WTC11 (cell line): ENCODE measurements at regions not wholly inside any gene's neighbourhood (a gene's known extent, or its start where the extent isn't known, plus 50 kb on each side); places are given as distances from the start of the nearest gene placed in this dataset.

Experiments
- ATAC-seq: fragments of 200-7000 bp; cut with Tn5 transposase; 2 replicates; pipeline ENCODE4 v1.10.0; 2021; ENCODE audit warnings: mild to moderate bottlenecking, moderate library complexity
- CTCF ChIA-PET: fragments of 300-600 bp; sonication (Branson Sonifier 250); formaldehyde crosslinking; loops from one replicate; lab custom pipeline; 2021; ENCODE audit warnings: antibody characterized with exemption; lab: Charles Lee
- POLR2A ChIA-PET: fragments of 350-600 bp; sonication (Branson Sonifier 250); formaldehyde crosslinking; loops from one replicate; lab custom pipeline; 2021; ENCODE audit warnings: antibody characterized with exemption; lab: Charles Lee
- DNase-seq: peaks from one replicate; pipeline ENCODE4 v3.0.0; 2021; ENCODE audit warnings: low spot score
- H3K27ac Mint-ChIP-seq: 2 replicates; pipeline ENCODE4 v1.8.0; 2021; ENCODE audit warnings: mixed read lengths
- H3K27me3 Mint-ChIP-seq: 2 replicates; pipeline ENCODE4 v1.8.0; 2021; ENCODE audit warnings: low read depth, mild to moderate bottlenecking, moderate library complexity, mixed read lengths
- H3K36me3 Mint-ChIP-seq: 2 replicates; pipeline ENCODE4 v1.8.0; 2021; ENCODE audit warnings: mixed read lengths
- H3K4me1 Mint-ChIP-seq: 2 replicates; pipeline ENCODE4 v1.8.0; 2022; ENCODE audit warnings: mixed read lengths
- H3K4me3 Mint-ChIP-seq: 2 replicates; pipeline ENCODE4 v1.8.0; 2021; ENCODE audit warnings: mild to moderate bottlenecking, moderate library complexity, mixed read lengths
- H3K9me3 Mint-ChIP-seq: 2 replicates; pipeline ENCODE4 v1.8.0; 2021; ENCODE audit warnings: mixed read lengths
- ATF2 ChIP-seq: sonication (generic); formaldehyde crosslinking; IDR thresholded peaks from 2 replicates; pipeline ENCODE4 v1.8.1; 2022; ENCODE audit warnings: low read depth, missing genetic modification reagents, borderline replicate concordance
- CBFB ChIP-seq: sonication (generic); formaldehyde crosslinking; IDR thresholded peaks from 2 replicates; pipeline ENCODE4 v1.8.1; 2022; ENCODE audit warnings: mild to moderate bottlenecking, low read depth, missing genetic modification reagents
- CREB1 ChIP-seq: sonication (generic); formaldehyde crosslinking; IDR thresholded peaks from 2 replicates; pipeline ENCODE4 v1.8.0; 2023; ENCODE audit warnings: mild to moderate bottlenecking, missing genetic modification reagents
- E2F5 ChIP-seq: sonication (generic); formaldehyde crosslinking; IDR thresholded peaks from 2 replicates; pipeline ENCODE4 v1.8.1; 2022; ENCODE audit warnings: mild to moderate bottlenecking, moderate library complexity, missing genetic modification reagents
- ESRRA ChIP-seq: sonication (generic); formaldehyde crosslinking; IDR thresholded peaks from 2 replicates; pipeline ENCODE4 v1.8.1; 2022; ENCODE audit warnings: mild to moderate bottlenecking, missing genetic modification reagents, borderline replicate concordance
- ETV6 ChIP-seq: sonication (generic); formaldehyde crosslinking; IDR thresholded peaks from 2 replicates; pipeline ENCODE4 v1.8.1; 2022; ENCODE audit warnings: mild to moderate bottlenecking, missing genetic modification reagents
- FOXJ3 ChIP-seq: sonication (generic); formaldehyde crosslinking; IDR thresholded peaks from 2 replicates; pipeline ENCODE4 v1.9.0; 2021; ENCODE audit warnings: missing genetic modification reagents, mild to moderate bottlenecking, borderline replicate concordance
- FOXP1 ChIP-seq: sonication (generic); formaldehyde crosslinking; IDR thresholded peaks from 2 replicates; pipeline ENCODE4 v1.8.0; 2022; ENCODE audit warnings: missing genetic modification reagents, mild to moderate bottlenecking, moderate library complexity, borderline replicate concordance
- GABPB1 ChIP-seq: sonication (generic); formaldehyde crosslinking; IDR thresholded peaks from 2 replicates; pipeline ENCODE4 v1.8.1; 2023; ENCODE audit warnings: mild to moderate bottlenecking, missing genetic modification reagents
- KAT7 ChIP-seq: sonication (generic); formaldehyde crosslinking; IDR thresholded peaks from 2 replicates; pipeline ENCODE4 v1.8.1; 2023; ENCODE audit warnings: missing genetic modification reagents, mild to moderate bottlenecking, borderline replicate concordance
- NFE2L1 ChIP-seq: sonication (generic); formaldehyde crosslinking; IDR thresholded peaks from 2 replicates; pipeline ENCODE4 v1.8.1; 2023; ENCODE audit warnings: missing genetic modification reagents
- NFYB ChIP-seq: sonication (generic); formaldehyde crosslinking; conservative IDR thresholded peaks from 2 replicates; pipeline ENCODE4 v1.8.0; 2022; ENCODE audit warnings: low read depth, missing genetic modification reagents
- NR2C2 ChIP-seq: sonication (generic); formaldehyde crosslinking; IDR thresholded peaks from 2 replicates; pipeline ENCODE4 v1.8.0; 2022; ENCODE audit warnings: mild to moderate bottlenecking, missing genetic modification reagents
- PRRX2 ChIP-seq: fragments of 250-450 bp; sonication (Bioruptor Pico); IDR thresholded peaks from 2 replicates; pipeline ENCODE4 v1.8.0; 2021; ENCODE audit warnings: mild to moderate bottlenecking
- RELA ChIP-seq: sonication (generic); formaldehyde crosslinking; IDR thresholded peaks from 2 replicates; pipeline ENCODE4 v1.8.1; 2022; ENCODE audit warnings: missing genetic modification reagents, mild to moderate bottlenecking, borderline replicate concordance
- TCF7 ChIP-seq: sonication (generic); formaldehyde crosslinking; IDR thresholded peaks from 2 replicates; pipeline ENCODE4 v1.8.0; 2022; ENCODE audit warnings: mild to moderate bottlenecking, low read depth, missing genetic modification reagents, moderate library complexity
- ZNF121 ChIP-seq: sonication (generic); formaldehyde crosslinking; IDR thresholded peaks from 2 replicates; pipeline ENCODE4 v1.8.0; 2023; ENCODE audit warnings: missing genetic modification reagents
- ZNF219 ChIP-seq: sonication (generic); formaldehyde crosslinking; IDR thresholded peaks from 2 replicates; pipeline ENCODE4 v1.8.0; 2023; ENCODE audit warnings: missing genetic modification reagents, mild to moderate bottlenecking, borderline replicate concordance
- ZNF232 ChIP-seq: sonication (generic); formaldehyde crosslinking; IDR thresholded peaks from 2 replicates; pipeline ENCODE4 v1.8.0; 2022; ENCODE audit warnings: mild to moderate bottlenecking, missing genetic modification reagents
- ZNF317 ChIP-seq: sonication (generic); formaldehyde crosslinking; IDR thresholded peaks from 2 replicates; pipeline ENCODE4 v1.8.1; 2023; ENCODE audit warnings: low read depth, mild to moderate bottlenecking, moderate library complexity, missing genetic modification reagents, borderline replicate concordance
- ZNF671 ChIP-seq: fragments of 250-450 bp; sonication (Bioruptor Pico); IDR thresholded peaks from 2 replicates; pipeline ENCODE4 v1.8.0; 2021; ENCODE audit warnings: mild to moderate bottlenecking
- TF ChIP-seq, protein P1 (sequence below): sonication (generic); formaldehyde crosslinking; conservative IDR thresholded peaks from 2 replicates; pipeline ENCODE4 v1.8.1; 2022; ENCODE audit warnings: mild to moderate bottlenecking, missing genetic modification reagents
- TF ChIP-seq, protein P2 (sequence below): sonication (generic); formaldehyde crosslinking; IDR thresholded peaks from 2 replicates; pipeline ENCODE4 v1.8.0; 2023; ENCODE audit warnings: missing genetic modification reagents
- TF ChIP-seq, protein P3 (sequence below): fragments of 250-450 bp; sonication (Bioruptor Pico); IDR thresholded peaks from 2 replicates; pipeline ENCODE4 v1.9.0; 2021; ENCODE audit warnings: mild to moderate bottlenecking

- TF ChIP-seq, protein P1, sequence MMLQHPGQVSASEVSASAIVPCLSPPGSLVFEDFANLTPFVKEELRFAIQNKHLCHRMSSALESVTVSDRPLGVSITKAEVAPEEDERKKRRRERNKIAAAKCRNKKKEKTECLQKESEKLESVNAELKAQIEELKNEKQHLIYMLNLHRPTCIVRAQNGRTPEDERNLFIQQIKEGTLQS = no peak
- TF ChIP-seq RELA (CRISPR knock-in tag) (no peak), FOXP1 (no peak), ZNF317 (no peak), NFYB (CRISPR knock-in tag) (no peak)
Observed at GRCh38 chr7:25882151-25882773, 269.7 kb upstream of the NFE2L3 start (continued).

DNA sequence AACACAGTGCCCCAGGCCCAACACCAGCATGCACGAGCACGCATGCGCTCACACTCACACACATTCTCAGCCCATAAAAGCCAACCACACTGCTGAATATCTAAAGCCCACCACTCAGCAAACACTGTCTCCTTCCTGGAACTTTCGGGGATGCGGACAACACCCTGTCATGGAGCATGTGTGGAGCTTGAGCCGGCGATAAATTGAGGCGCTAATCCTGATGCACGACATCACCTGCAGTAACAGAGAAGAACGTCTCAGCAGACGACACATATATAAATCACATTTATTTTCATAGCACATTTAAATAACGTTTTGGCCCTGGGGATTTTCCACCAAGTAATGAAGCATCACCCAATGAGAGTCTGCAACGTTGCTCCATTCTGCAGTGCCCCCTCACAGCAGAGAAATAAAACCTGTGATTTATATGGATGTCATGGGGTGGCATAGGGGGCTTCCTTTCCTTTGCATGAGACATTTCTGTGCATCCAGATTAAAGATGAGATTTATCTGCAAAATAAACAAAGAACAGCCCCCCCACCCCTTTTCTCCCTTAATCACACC lies 267.7 kb upstream of the NFE2L3 start:
- Mint-ChIP-seq H3K4me1 (peaks cover 13% of the 10 kb centered on the region), H3K4me3 (no peak overlapping the region), H3K27me3 (peaks cover 6% of the 10 kb centered on the region; the same call in 1 of the 2 replicates), H3K9me3 (no peaks in the 10 kb centered on the region), H3K27ac (no peak overlapping the region), H3K36me3 (no peaks in the 10 kb centered on the region)
- ChIA-PET CTCF (interaction anchor here (0.9 kb wide), 1 partner anchor 8 kb away, joined by 3 read pairs; no protein-coding TSS in a partner anchor), POLR2A (no interaction called here)
- no peak for TF ChIP-seq TCF7 (CRISPR knock-in tag)
- no peak for TF ChIP-seq ZNF671
- TF ChIP-seq, protein P2, sequence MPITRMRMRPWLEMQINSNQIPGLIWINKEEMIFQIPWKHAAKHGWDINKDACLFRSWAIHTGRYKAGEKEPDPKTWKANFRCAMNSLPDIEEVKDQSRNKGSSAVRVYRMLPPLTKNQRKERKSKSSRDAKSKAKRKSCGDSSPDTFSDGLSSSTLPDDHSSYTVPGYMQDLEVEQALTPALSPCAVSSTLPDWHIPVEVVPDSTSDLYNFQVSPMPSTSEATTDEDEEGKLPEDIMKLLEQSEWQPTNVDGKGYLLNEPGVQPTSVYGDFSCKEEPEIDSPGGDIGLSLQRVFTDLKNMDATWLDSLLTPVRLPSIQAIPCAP (CRISPR knock-in tag) = no peak
- TF ChIP-seq ZNF219 (CRISPR knock-in tag) = no peak
- no peak for TF ChIP-seq ZNF121 (CRISPR knock-in tag)
- no peak for TF ChIP-seq PRRX2 (CRISPR knock-in tag)
- no peak for ATAC-seq
- DNase-seq = no peak

GRCh38 chr7:25885057-25885576 lies 266.9 kb upstream of the NFE2L3 start:
- ChIA-PET CTCF (interaction anchor here (0.6 to 0.7 kb wide), 2 partner anchors 12 to 465 kb away, joined by 4 to 5 read pairs; no protein-coding TSS in a partner anchor), POLR2A (no interaction called here)
- DNase-seq (no peak), ATAC-seq (no peak)
- peaks cover 6% of the 10 kb centered on the region; the same call in 1 of the 2 replicates for H3K27me3 Mint-ChIP-seq
- TF ChIP-seq E2F5 (CRISPR knock-in tag) = no peak
- no peak for TF ChIP-seq GABPB1 (CRISPR knock-in tag)
- TF ChIP-seq, protein P1 = no peak
- no peak for TF ChIP-seq NFYB (CRISPR knock-in tag)
- TF ChIP-seq FOXJ3 (CRISPR knock-in tag) = no peak
- no peak for TF ChIP-seq ESRRA (CRISPR knock-in tag)
- TF ChIP-seq, protein P2 (CRISPR knock-in tag) = no peak
- no peak for TF ChIP-seq ATF2 (CRISPR knock-in tag)
- TF ChIP-seq ETV6 (CRISPR knock-in tag) = no peak
- TF ChIP-seq ZNF232 (CRISPR knock-in tag) = no peak
- TF ChIP-seq KAT7 (CRISPR knock-in tag) = no peak
- no peak for TF ChIP-seq NR2C2
- no peak for TF ChIP-seq CREB1 (CRISPR knock-in tag)
- TF ChIP-seq, protein P3, sequence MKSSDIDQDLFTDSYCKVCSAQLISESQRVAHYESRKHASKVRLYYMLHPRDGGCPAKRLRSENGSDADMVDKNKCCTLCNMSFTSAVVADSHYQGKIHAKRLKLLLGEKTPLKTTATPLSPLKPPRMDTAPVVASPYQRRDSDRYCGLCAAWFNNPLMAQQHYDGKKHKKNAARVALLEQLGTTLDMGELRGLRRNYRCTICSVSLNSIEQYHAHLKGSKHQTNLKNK (CRISPR knock-in tag) = no peak
- no peak for TF ChIP-seq CBFB
- TF ChIP-seq NFE2L1 (CRISPR knock-in tag) = no peak
- H3K36me3 Mint-ChIP-seq = no peaks in the 10 kb centered on the region
- no peaks in the 10 kb centered on the region for H3K9me3 Mint-ChIP-seq
- H3K4me3 Mint-ChIP-seq = no peak overlapping the region
- H3K4me1 Mint-ChIP-seq = peaks cover 16% of the 10 kb centered on the region
- no peak overlapping the region; the same call in 1 of the 2 replicates for H3K27ac Mint-ChIP-seq
